NCI-H446 treated with DMSO at 0.1 percent for 48 hours (cell line): ENCODE measurements at regions not wholly inside any gene's neighbourhood (a gene's known extent, or its start where the extent isn't known, plus 50 kb on each side); places are given as distances from the start of the nearest gene placed in this dataset.
"Not testable (repeated sequence)": the region's sequence is repeated elsewhere in the genome, so short reads cannot be mapped to it uniquely, and the experiment has no call there.

ENCODE experiments used
- DNase-seq: peaks from one replicate; lab custom pipeline; 2025; lab: John Stamatoyannopoulos, UW

GRCh38 chr10:33101392-33101787 lies 143.4 kb upstream of the ITGB1 start:
- no peak for DNase-seq

GRCh38 chr10:33100781-33101391 lies 142.9 kb upstream of the ITGB1 start:
- no peak for DNase-seq

GRCh38 chr10:33099748-33100147 lies 141.7 kb upstream of the ITGB1 start:
- DNase-seq: no peak

DNA sequence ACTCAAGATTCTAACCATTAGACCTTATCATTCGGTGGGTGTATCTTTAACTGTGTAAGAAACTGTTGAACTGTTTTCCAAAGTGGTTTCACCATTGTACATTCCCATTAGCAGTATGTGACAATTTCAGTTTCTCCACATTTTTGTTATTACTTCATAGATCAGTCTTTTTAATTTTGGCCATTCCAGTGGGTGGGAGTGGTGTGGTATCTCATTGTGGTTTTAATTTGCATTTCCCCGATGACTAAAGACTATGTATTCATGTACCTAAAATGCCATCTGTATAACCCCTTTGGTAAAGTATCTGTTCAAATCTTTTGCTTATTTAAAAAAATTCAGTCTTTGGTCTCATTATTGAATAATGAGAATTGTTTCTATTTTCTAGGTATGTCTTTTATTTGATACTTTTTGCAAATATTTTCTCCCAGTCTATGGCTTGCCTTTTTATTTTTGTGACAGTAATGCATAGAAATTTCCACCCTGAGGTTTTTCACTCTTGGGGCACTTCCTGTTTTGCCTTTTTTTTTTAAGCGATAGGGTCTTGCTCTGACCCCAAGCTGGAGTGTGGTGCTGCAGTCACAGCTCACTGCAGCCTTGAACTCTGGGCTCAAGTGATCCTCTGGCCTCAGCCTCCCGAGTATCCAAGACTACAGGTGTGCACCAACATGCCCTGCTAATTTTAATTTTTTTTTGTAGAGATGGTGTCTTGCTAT lies 141.1 kb upstream of the ITGB1 start:
- no peak for DNase-seq

GRCh38 chr10:33095867-33096815 lies 138.1 kb upstream of the ITGB1 start:
- DNase-seq: no peak

GRCh38 chr10:33094263-33095051 lies 136.4 kb upstream of the ITGB1 start:
- DNase-seq: no peak

DNA sequence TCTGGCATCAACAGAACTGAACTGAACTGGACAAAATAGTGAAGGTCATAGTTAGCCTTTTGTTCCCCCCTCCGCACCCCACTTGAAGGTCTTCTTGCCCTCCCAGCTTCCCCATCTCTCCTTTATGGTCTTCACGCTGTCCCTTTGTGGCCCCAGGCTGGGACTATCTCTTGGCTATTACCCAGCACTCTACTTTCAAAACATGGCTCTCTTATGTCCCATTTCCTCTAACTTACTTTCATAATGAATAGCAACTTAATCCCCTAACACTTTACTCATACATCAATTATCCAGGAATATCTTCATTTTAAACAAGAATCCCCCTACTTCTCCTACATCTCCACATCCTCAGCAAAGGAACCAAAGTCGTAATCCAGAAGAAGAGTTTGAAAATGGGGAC lies 135.3 kb upstream of the ITGB1 start:
- DNase-seq: no peak

- no peak for DNase-seq
Observed at GRCh38 chr10:33092596-33092995, 134.6 kb upstream of the ITGB1 start.

DNA sequence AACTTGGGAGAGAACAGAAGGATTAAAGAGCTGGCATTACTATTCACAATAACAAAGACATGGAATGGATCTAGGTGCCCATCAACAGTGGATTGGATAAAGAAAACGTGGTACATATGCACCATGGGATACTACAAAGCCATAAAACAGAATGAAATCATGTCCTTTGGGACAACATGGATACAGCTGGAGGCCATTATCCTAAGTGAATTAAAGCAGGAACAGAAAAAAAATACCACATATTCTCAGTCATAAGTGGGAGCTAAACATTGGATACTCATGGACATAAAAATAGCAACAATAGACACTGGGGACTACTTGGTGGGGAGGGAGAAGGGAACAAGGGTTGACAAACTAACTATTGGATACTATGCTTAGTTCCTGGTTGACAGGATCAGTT lies 133.2 kb upstream of the ITGB1 start:
- no peak for DNase-seq

DNA sequence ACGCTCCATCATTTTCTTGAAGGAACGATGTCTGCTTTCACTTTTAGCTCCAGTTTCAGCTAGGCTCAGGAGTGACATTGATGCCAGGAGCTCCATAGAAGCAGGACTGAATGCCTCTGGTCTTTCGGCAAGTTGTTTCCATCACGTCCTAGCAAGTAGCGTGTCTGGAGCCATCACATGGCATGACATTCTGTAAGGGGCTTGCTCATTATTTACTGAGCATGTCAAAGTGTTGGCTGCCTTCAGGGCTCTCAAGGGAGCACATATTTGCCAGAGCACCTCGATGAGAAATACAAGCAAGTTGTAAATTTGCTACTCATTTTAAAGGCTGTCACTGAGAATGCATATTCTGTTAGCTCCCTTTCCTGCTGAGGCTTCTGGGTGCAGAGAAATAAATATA lies 131.0 kb upstream of the ITGB1 start:
- DNase-seq: no peak

GRCh38 chr10:33087922-33088321 lies 129.9 kb upstream of the ITGB1 start:
- no peak for DNase-seq

DNA sequence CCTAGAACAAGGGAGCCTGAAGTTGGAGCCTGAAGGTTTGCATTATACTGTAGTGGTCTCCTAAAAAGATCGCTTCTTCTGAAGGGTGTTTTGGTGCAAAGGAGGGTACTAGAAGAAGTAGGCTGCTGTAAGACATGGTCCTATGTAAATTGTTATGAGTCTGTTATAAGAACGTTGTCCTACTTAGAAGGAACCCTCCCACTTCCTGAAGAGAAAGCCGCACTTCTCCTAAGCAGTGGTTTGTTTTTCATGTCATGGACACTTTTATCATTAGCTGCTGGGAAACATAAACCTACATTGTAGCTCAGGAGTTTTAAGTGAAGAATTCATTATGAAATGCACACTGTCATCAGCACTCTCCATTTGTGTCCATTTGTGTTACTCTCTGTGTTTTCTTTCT lies 129.1 kb upstream of the ITGB1 start:
- DNase-seq: no peak

GRCh38 chr10:33086100-33086499 lies 128.1 kb upstream of the ITGB1 start:
- DNase-seq: no peak

GRCh38 chr10:33085313-33085833 lies 127.3 kb upstream of the ITGB1 start:
- DNase-seq: no peak

- DNase-seq: no peak
Observed at GRCh38 chr10:33084453-33084852, 126.4 kb upstream of the ITGB1 start.

DNA sequence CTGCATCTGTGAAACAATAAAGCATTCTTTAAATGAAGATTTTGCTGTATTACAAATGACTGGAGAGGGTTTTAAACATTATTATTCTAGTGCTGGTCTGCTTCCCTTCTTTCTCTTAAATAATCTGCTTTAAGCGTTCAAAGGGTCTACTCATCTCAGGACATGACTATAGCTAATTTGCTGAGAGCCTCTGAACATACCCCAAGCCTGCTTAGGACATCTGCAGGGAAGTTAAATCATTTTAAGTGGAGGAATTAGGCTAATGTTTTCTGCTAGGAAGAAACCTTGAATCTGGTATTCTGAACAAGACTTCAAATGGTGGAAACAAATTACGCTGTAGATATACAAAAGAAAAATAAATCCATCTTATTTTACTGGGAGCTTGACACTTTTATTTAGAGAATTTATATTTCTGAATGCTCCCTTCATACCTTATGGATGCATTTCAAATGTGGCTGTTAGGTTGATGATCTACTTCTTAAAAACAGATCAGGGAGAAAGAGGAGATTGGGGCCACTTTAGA lies 124.4 kb upstream of the ITGB1 start:
- DNase-seq: no peak

GRCh38 chr10:33080467-33080866 lies 122.4 kb upstream of the ITGB1 start:
- not testable (repeated sequence) for DNase-seq

- DNase-seq: no peak
Observed at GRCh38 chr10:33074443-33074842, 116.4 kb upstream of the ITGB1 start.

- DNase-seq: no peak
Observed at GRCh38 chr10:33073641-33074415, 115.8 kb upstream of the ITGB1 start.

- DNase-seq: no peak
Observed at GRCh38 chr10:33071857-33072256, 113.8 kb upstream of the ITGB1 start.

- no peak for DNase-seq
Observed at GRCh38 chr10:33070101-33070500, 112.1 kb upstream of the ITGB1 start.
